ENCODE measurements at regions not wholly inside any gene's neighbourhood (a gene's known extent, or its start where the extent isn't known, plus 50 kb on each side); places are given as distances from the start of the nearest gene placed in this dataset.

DNA sequence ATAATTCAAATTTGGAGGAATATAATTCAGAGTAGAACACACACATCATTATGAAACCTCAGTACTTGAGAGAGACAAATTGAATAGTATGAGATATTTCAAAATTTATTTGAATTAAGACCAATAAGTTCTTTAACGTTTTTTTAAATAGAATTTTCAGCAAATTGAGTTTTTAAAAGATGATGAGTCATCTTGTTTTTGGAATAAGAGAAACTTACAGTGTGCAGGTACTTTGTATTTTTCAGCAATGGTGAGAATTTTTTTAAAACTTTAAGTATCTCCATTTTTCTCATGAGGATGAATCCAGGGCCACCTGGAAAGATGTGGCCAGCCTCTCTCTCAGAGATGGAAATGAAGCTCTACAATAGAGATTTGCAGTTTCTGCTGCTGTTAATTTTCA, 1015.0 kb upstream of the TENM4 start:
- no peak for DNase-seq

GRCh38 chr11:80451105-80451504, 1010.3 kb upstream of the TENM4 start:
- no peak for DNase-seq

- no peak for DNase-seq
Observed at GRCh38 chr11:80448709-80449108, 1007.9 kb upstream of the TENM4 start.

DNA sequence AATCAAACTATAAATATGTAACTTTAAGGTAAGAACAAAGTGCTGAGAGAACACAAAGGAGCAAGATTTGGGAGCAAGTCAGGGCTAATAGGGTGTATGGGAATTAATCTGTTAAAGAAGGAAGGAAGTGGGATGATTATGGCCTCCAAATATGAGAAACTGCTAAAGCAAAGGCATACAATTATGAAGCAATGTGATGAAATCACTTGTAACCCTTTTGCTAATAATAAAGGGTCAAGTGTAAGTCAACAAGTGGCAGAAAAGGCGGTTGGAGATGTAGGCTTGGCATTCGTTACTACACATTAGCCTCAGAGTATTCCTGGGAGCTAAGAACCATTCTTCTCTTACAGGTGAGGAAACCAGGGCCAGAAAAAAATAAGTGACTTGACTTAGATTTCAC, 1002.3 kb upstream of the TENM4 start:
- DNase-seq: no peak

GRCh38 chr11:80441821-80442220, 1001.0 kb upstream of the TENM4 start:
- no peak for DNase-seq

DNA sequence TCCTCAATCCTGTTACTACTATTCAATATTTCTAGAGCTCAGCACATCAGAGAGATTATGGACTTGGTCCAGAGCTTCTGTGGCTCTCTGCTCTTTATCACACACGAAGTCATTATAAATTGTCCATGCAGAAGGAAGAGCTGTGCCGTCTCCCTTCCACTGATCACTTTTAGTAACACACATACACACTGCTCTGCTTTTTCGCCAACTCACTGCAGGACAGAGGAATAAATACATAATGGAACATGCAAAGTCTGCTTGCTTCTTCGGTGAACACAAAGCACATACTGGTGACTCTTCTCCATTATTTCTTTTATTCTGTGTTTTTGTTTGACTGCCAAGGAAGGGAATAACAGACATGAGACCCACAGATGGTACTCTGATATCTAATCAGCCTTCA, 1000.0 kb upstream of the TENM4 start:
- DNase-seq: no peak

DNA sequence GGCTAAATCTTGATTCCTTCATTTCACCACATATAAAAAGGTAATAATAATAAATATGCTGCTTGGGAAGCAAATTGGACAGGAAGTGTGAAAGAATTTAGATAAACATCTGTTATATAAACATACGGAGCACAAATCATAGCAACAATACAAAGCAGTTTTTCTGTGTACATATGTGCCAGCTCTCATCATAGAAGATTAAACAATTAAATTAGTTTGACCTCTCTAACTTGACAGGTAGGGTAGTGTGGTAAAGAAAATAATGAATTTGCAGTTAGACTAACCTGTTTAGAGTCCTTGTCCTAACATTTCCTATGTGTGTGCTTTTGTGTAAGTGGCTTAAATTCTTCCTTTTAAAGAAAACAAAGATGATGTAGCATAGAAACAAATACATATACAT, 995.7 kb upstream of the TENM4 start:
- no peak for DNase-seq

- DNase-seq: no peak
Observed at GRCh38 chr11:80435345-80435744, 994.5 kb upstream of the TENM4 start.

- no peak for DNase-seq
Observed at GRCh38 chr11:80432057-80432456, 991.2 kb upstream of the TENM4 start.

- no peak for DNase-seq
Observed at GRCh38 chr11:80424012-80424695, 983.3 kb upstream of the TENM4 start.

GRCh38 chr11:80420374-80420773, 979.5 kb upstream of the TENM4 start:
- no peak for DNase-seq

GRCh38 chr11:80417681-80418080, 976.9 kb upstream of the TENM4 start:
- no peak for DNase-seq

- no peak for DNase-seq
Observed at GRCh38 chr11:80415580-80415979, 974.8 kb upstream of the TENM4 start.

- DNase-seq: no peak
Observed at GRCh38 chr11:80414181-80415165, 973.6 kb upstream of the TENM4 start.

DNA sequence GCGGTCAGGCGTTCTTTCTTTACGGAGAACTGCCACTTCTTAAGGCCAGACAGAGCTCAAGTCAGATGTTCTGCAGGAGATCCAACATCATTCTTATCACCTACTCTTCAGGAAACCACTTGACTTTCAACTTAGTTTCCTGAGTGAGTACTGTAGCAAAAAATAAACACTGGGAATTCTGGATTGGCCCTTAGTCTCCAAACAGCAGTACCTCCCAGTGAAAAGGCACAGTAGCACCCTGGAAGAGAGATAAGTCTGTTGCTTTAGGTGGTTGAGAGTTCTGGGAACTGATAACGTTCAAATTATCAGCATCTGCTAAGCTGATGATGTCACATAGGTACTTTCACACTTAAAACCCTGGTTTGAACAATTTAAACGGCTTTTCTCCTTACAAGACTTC, 971.8 kb upstream of the TENM4 start:
- no peak for DNase-seq

GRCh38 chr11:80393210-80393609, 952.4 kb upstream of the TENM4 start:
- DNase-seq: no peak

- DNase-seq: no peak
Observed at GRCh38 chr11:80390505-80390904, 949.7 kb upstream of the TENM4 start.

DNA sequence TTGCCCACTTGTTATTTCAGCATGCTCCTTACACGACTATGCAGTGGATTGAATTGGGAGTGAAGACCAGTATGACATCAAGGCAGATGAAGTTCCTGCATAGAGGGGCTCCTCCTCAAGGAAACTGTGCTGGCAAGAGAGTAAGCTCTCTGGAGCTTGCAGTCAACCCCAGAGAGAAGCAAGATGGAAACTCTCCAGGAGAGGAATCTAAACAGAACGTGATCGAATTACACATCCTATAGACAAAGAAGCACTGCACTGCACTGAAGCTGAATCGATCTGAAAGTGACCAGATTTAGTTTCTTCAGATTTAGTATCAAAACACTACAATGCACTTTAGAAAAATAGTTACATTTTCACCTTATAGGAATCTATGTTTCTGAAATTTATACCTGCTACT, 947.7 kb upstream of the TENM4 start:
- no peak for DNase-seq

DNA sequence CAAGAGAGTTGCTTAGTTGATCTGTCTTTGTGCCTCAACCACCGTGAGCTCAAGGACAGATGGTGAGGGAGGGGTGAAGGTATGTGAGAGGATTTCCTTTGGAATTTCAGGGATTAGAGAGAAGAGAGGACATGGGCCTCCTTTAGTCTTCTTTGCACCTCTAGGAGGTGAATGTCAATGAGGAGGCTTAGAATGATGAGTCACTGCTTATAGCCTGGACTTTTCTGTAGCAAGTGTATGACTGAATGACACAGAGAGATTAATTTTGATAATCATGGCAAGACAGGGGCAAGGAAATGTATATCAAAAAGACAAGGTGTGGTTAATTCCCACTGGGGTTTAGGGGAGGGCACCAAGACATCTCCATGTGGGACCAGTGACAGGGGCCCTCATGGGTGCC, 947.3 kb upstream of the TENM4 start:
- DNase-seq: no peak

DNA sequence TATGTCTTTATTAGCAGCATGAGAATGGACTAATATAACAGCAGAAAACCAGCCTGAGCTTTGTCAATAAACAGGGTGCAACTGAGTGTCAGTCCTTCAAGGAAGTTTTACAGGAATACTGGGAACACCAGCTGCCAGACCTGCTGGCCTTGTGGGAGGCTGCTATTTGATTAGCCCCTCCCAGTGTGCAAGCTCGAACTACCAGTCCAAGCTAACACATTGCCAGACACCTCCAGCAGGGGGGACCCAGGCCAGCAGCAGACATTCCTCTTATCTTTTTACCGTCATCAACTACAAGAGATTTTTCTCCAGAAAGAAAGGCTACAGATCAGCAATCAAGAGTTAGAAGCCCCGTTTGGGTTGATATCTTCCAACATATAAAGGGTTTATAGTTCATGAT, 942.8 kb upstream of the TENM4 start:
- DNase-seq: no peak

GRCh38 chr11:80379620-80380278, 938.9 kb upstream of the TENM4 start:
- no peak for DNase-seq

- no peak for DNase-seq
Observed at GRCh38 chr11:80371931-80372330, 931.1 kb upstream of the TENM4 start.

- no peak for DNase-seq
Observed at GRCh38 chr11:80365980-80366379, 925.1 kb upstream of the TENM4 start.
